PC-9 (cell line): ENCODE measurements at regions not wholly inside any gene's neighbourhood (a gene's known extent, or its start where the extent isn't known, plus 50 kb on each side); places are given as distances from the start of the nearest gene placed in this dataset.

Experiments used
- CTCF ChIP-seq: fragments of 200-600 bp; sonication (generic); conservative IDR thresholded peaks from 2 replicates; pipeline ENCODE4 v1.6.1; 2017; ENCODE audit warnings: mixed run types, antibody characterized with exemption, mild to moderate bottlenecking, moderate library complexity
- EZH2 ChIP-seq: fragments of 200-600 bp; sonication (generic); IDR thresholded peaks from 2 replicates; pipeline ENCODE4 v1.8.0; 2017; ENCODE audit warnings: antibody characterized with exemption, low read depth

GRCh38 chr5:74396913-74397622 is 243.5 kb downstream of the ENC1 start:
- TF ChIP-seq CTCF: no peak
- TF ChIP-seq EZH2: no peak
